Gastrocnemius medialis (tissue), 4 donors: ENCODE measurements at regions not wholly inside any gene's neighbourhood (a gene's known extent, or its start where the extent isn't known, plus 50 kb on each side); places are given as distances from the start of the nearest gene placed in this dataset.

Source experiments
- ATAC-seq, 2 donors: fragments of 150-250 bp; one replicate each; pipeline ENCODE4 v1.9.1; 2016
- DNase-seq, 2 donors: peaks; one replicate each; pipeline ENCODE4 v3.0.0-alpha.2; 2019
- H3K27ac ChIP-seq, 4 donors: fragments of 200-600 bp; sonication (generic); 1 replicate in 1 of 4; 2 replicates in 3 of 4; pipeline ENCODE4 v1.5.1; 2016 to 2018; ENCODE audit warnings: mild to moderate bottlenecking in 2 of 4, moderate library complexity in 1 of 4
- H3K27me3 ChIP-seq, 3 donors: fragments of 200-600 bp; sonication (generic) in 2 of 3; 1 replicate in 1 of 3; 2 replicates in 2 of 3; pipeline versions ENCODE4 v1.5.1 to v1.6.0; 2016 to 2019; ENCODE audit warnings: mild to moderate bottlenecking in 1 of 3, moderate library complexity in 1 of 3
- H3K36me3 ChIP-seq, 2 donors: fragments of 200-600 bp; sonication (generic) in 1 of 2; one replicate each; pipeline ENCODE4 v1.5.1; 2017 to 2018
- H3K4me1 ChIP-seq, 2 donors: fragments of 200-600 bp; sonication (generic) in 1 of 2; one replicate each; pipeline ENCODE4 v1.5.1; 2016 to 2017; ENCODE audit warnings: mild to moderate bottlenecking in 2 of 2
- H3K4me3 ChIP-seq, 4 donors: fragments of 200-600 bp; sonication (generic) in 3 of 4; 1 replicate in 1 of 4; 2 replicates in 3 of 4; pipeline ENCODE4 v1.5.1; 2016 to 2019; ENCODE audit warnings: mild to moderate bottlenecking in 2 of 4
- H3K9me3 ChIP-seq, 3 donors: fragments of 200-600 bp; sonication (generic) in 2 of 3; 1 replicate in 1 of 3; 2 replicates in 2 of 3; pipeline ENCODE4 v1.5.1; 2016 to 2019
- CTCF ChIP-seq, 5 experiments: fragments of 450-650 bp in 3 of 5; fragments of 200-600 bp in 2 of 5; sonication (generic) in 2 of 5; IDR thresholded peaks in 4 of 5; conservative IDR thresholded peaks in 1 of 5; 1 replicate in 4 of 5; 2 replicates in 1 of 5; pipeline ENCODE4 v1.5.1; 2016 to 2019; ENCODE audit warnings: antibody characterized with exemption in 5 of 5, mild to moderate bottlenecking in 3 of 5, moderate library complexity in 3 of 5
- POLR2A ChIP-seq, 2 donors: fragments of 450-650 bp; IDR thresholded peaks; one replicate each; pipeline ENCODE4 v1.6.1; 2017; ENCODE audit warnings: antibody characterized with exemption in 2 of 2, mild to moderate bottlenecking in 2 of 2, moderate library complexity in 2 of 2
- in situ Hi-C, 4 donors: fragments of 200-750 bp; cut with MboI; loops; one replicate each; pipeline versions ENCODE4 v1.15.0 to v1.8.0; 2017; ENCODE audit warnings: low sequenced_read_pairs in 4 of 4
- intact Hi-C: fragments of 100-400 bp; cut with DNase I; formaldehyde crosslinking; loops from one replicate; pipeline ENCODE4 v1.15.1; 2023; ENCODE audit warnings: low total_unique reads

GRCh38 chr3:31103623-31104180 lies 209.2 kb upstream of the GADL1 start:
- in situ Hi-C loops: no loop called here
- ATAC-seq: no peak
- TF ChIP-seq CTCF (IDR thresholded peaks at IDR 0.05 in 4 of 5, conservative IDR thresholded peaks at IDR 0.05 in 1 of 5): no peak
- no peak for TF ChIP-seq POLR2A (IDR thresholded peaks at IDR 0.05)

GRCh38 chr3:31105011-31105410 lies 210.6 kb upstream of the GADL1 start:
- TF ChIP-seq CTCF (IDR thresholded peaks at IDR 0.05 in 4 of 5, conservative IDR thresholded peaks at IDR 0.05 in 1 of 5) (no peak), POLR2A (IDR thresholded peaks at IDR 0.05) (no peak)
- in situ Hi-C loops (no loop called here), intact Hi-C loops (no loop called here)
- DNase-seq (no peak), ATAC-seq (no peak)
- no peak overlapping the region for H3K4me3 ChIP-seq
- H3K36me3 ChIP-seq: no peaks in the 10 kb centered on the region
- H3K9me3 ChIP-seq: no peaks in the 10 kb centered on the region
- H3K27me3 ChIP-seq: no peaks in the 10 kb centered on the region
- no peaks in the 10 kb centered on the region for H3K4me1 ChIP-seq
- H3K27ac ChIP-seq: no peak overlapping the region

More at GRCh38 chr3:31103623-31104180, 209.2 kb upstream of the GADL1 start:
- no peaks in the 10 kb centered on the region for H3K4me1 ChIP-seq
- H3K36me3 ChIP-seq: no peaks in the 10 kb centered on the region
- no peak for DNase-seq
- no peaks in the 10 kb centered on the region for H3K27me3 ChIP-seq
- no peaks in the 10 kb centered on the region for H3K9me3 ChIP-seq
- no peak overlapping the region for H3K4me3 ChIP-seq
- H3K27ac ChIP-seq: no peak overlapping the region
- intact Hi-C loops: no loop called here

- no peak for TF ChIP-seq CTCF (IDR thresholded peaks at IDR 0.05 in 4 of 5, conservative IDR thresholded peaks at IDR 0.05 in 1 of 5)
- TF ChIP-seq POLR2A (IDR thresholded peaks at IDR 0.05): no peak
- H3K27me3 ChIP-seq: no peaks in the 10 kb centered on the region
- no peaks in the 10 kb centered on the region for H3K9me3 ChIP-seq
- no peaks in the 10 kb centered on the region for H3K36me3 ChIP-seq
- ATAC-seq (no peak), DNase-seq (no peak)
- H3K27ac ChIP-seq: no peak overlapping the region
- in situ Hi-C loops (no loop called here), intact Hi-C loops (no loop called here)
- no peaks in the 10 kb centered on the region for H3K4me1 ChIP-seq
- no peak overlapping the region for H3K4me3 ChIP-seq
Observed at GRCh38 chr3:31105438-31106077, 211.1 kb upstream of the GADL1 start.

GRCh38 chr3:31106204-31106603 lies 211.7 kb upstream of the GADL1 start:
- no peak overlapping the region for H3K4me3 ChIP-seq
- in situ Hi-C loops (no loop called here), intact Hi-C loops (no loop called here)
- H3K27me3 ChIP-seq: no peaks in the 10 kb centered on the region
- DNase-seq (peak in 1 of 2 donors; percentile 14), ATAC-seq (peak in 1 of 2 donors; percentile 30)
- no peaks in the 10 kb centered on the region for H3K36me3 ChIP-seq
- H3K9me3 ChIP-seq: no peaks in the 10 kb centered on the region
- H3K4me1 ChIP-seq: no peaks in the 10 kb centered on the region
- no peak overlapping the region for H3K27ac ChIP-seq
- no peak for TF ChIP-seq POLR2A (IDR thresholded peaks at IDR 0.05)
- no peak for TF ChIP-seq CTCF (IDR thresholded peaks at IDR 0.05 in 4 of 5, conservative IDR thresholded peaks at IDR 0.05 in 1 of 5)
